Loucy (cell line): ENCODE measurements at regions not wholly inside any gene's neighbourhood (a gene's known extent, or its start where the extent isn't known, plus 50 kb on each side); places are given as distances from the start of the nearest gene placed in this dataset.

ENCODE experiments used
- EZH2phosphoT487 ChIP-seq: fragments of 200-600 bp; IDR thresholded peaks from 2 replicates; pipeline ENCODE4 v1.6.1; 2018; ENCODE audit warnings: antibody characterized with exemption, mild to moderate bottlenecking, moderate library complexity, borderline replicate concordance
- TF ChIP-seq, protein P1 (sequence below): fragments of 200-600 bp; sonication (generic); conservative IDR thresholded peaks from 2 replicates; pipeline ENCODE4 v1.5.1; 2014; ENCODE audit warnings: mild to moderate bottlenecking, antibody characterized with exemption, low read length

GRCh38 chr16:65284626-65285025, 162.8 kb upstream of the CDH11 start:
- TF ChIP-seq, protein P1, sequence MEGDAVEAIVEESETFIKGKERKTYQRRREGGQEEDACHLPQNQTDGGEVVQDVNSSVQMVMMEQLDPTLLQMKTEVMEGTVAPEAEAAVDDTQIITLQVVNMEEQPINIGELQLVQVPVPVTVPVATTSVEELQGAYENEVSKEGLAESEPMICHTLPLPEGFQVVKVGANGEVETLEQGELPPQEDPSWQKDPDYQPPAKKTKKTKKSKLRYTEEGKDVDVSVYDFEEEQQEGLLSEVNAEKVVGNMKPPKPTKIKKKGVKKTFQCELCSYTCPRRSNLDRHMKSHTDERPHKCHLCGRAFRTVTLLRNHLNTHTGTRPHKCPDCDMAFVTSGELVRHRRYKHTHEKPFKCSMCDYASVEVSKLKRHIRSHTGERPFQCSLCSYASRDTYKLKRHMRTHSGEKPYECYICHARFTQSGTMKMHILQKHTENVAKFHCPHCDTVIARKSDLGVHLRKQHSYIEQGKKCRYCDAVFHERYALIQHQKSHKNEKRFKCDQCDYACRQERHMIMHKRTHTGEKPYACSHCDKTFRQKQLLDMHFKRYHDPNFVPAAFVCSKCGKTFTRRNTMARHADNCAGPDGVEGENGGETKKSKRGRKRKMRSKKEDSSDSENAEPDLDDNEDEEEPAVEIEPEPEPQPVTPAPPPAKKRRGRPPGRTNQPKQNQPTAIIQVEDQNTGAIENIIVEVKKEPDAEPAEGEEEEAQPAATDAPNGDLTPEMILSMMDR = no peak
- no peak for TF ChIP-seq EZH2phosphoT487
